ENCODE measurements at regions not wholly inside any gene's neighbourhood (a gene's known extent, or its start where the extent isn't known, plus 50 kb on each side); places are given as distances from the start of the nearest gene placed in this dataset.

- TF ChIP-seq EZH2 (IDR thresholded peaks at IDR 0.05; ENCODE audit: borderline replicate concordance, insufficient read depth, low read depth, low read length, poor library complexity, severe bottlenecking): no peak
- no peak for TF ChIP-seq CTCF (IDR thresholded peaks at IDR 0.05)
- intact Hi-C loops (cut with micrococcal nuclease): no loop called here
- ATAC-seq (ENCODE audit: low read depth) (no peak), DNase-seq (no peak)
- H3K4me1 ChIP-seq (ENCODE audit: control insufficient read depth in 2 of 2, insufficient read depth in 2 of 2, low read length in 2 of 2): no peaks in the 10 kb centered on the region
- no peak overlapping the region for H3K9ac ChIP-seq (ENCODE audit: low read length)
- no peak overlapping the region for H3K4me3 ChIP-seq (ENCODE audit: control extremely low read depth in 1 of 5, extremely low read depth in 1 of 5, insufficient read depth in 1 of 5, low read depth in 2 of 5, low read length in 4 of 5)
- no peak overlapping the region for H3K27ac ChIP-seq (ENCODE audit: low read length in 2 of 2)
- no peak overlapping the region for H3K4me3 Mint-ChIP-seq
- ChIA-PET CTCF (no interaction called here), POLR2A (no interaction called here)
- H3K79me2 ChIP-seq (ENCODE audit: control insufficient read depth, insufficient read depth, low read length): no peaks in the 10 kb centered on the region
- 82% methylated on average over 4 of the region's 8 CpGs for WGBS (ENCODE audit: insufficient coverage)
- H4K20me1 ChIP-seq (ENCODE audit: control insufficient read depth, insufficient read depth, low read length, poor library complexity, severe bottlenecking): no peaks in the 10 kb centered on the region
- no peaks in the 10 kb centered on the region for H3K9me3 Mint-ChIP-seq (ENCODE audit: insufficient read depth)
- no peaks in the 10 kb centered on the region for H3K4me1 Mint-ChIP-seq
- H3K27me3 Mint-ChIP-seq: no peaks in the 10 kb centered on the region
- H3K27me3 ChIP-seq (replicated peaks in 1 of 4; ENCODE audit: control extremely low read depth in 1 of 4, control insufficient read depth in 3 of 4, insufficient read depth in 4 of 4, low read length in 3 of 4): no peaks in the 10 kb centered on the region
- H3K9me3 ChIP-seq (ENCODE audit: control extremely low read depth in 1 of 3, control insufficient read depth in 2 of 3, insufficient read depth in 1 of 3, low read length in 2 of 3): peaks cover 0 to 3% (median 0%) of the 10 kb centered on the region in 3 donors
- no peak overlapping the region for H3K27ac Mint-ChIP-seq
- no peak overlapping the region for H2AFZ ChIP-seq (ENCODE audit: insufficient read depth, low read depth, low read length, poor library complexity, severe bottlenecking)
- H3K4me2 ChIP-seq (replicated peaks; ENCODE audit: low read depth, low read length, poor library complexity, severe bottlenecking): no peak overlapping the region
- no peaks in the 10 kb centered on the region for H3K36me3 ChIP-seq (replicated peaks in 1 of 2; ENCODE audit: control extremely low read depth in 1 of 2, control insufficient read depth in 1 of 2, extremely low read depth in 1 of 2, insufficient read depth in 2 of 2, low read length in 1 of 2)
Measured at GRCh38 chr10:36446881-36447280, 678.5 kb upstream of the ANKRD30A start.

GRCh38 chr10:36443233-36443632 lies 682.2 kb upstream of the ANKRD30A start:
- DNase-seq (no peak), ATAC-seq (ENCODE audit: low read depth) (no peak)
- Mint-ChIP-seq H3K27ac (no peak overlapping the region), H3K9me3 (ENCODE audit: insufficient read depth) (no peaks in the 10 kb centered on the region), H3K4me3 (no peak overlapping the region), H3K27me3 (no peaks in the 10 kb centered on the region), H3K4me1 (no peaks in the 10 kb centered on the region)
- POLR2A ChIA-PET: no interaction called here
- Histone ChIP-seq H3K9ac (ENCODE audit: low read length) (no peak overlapping the region), H3K4me1 (ENCODE audit: control insufficient read depth in 2 of 2, insufficient read depth in 2 of 2, low read length in 2 of 2) (no peaks in the 10 kb centered on the region), H3K36me3 (replicated peaks in 1 of 2; ENCODE audit: control extremely low read depth in 1 of 2, control insufficient read depth in 1 of 2, extremely low read depth in 1 of 2, insufficient read depth in 2 of 2, low read length in 1 of 2) (no peaks in the 10 kb centered on the region), H3K27ac (ENCODE audit: low read length in 2 of 2) (no peak overlapping the region), H3K4me3 (ENCODE audit: control extremely low read depth in 1 of 5, extremely low read depth in 1 of 5, insufficient read depth in 1 of 5, low read depth in 2 of 5, low read length in 4 of 5) (no peak overlapping the region), H3K79me2 (ENCODE audit: control insufficient read depth, insufficient read depth, low read length) (no peaks in the 10 kb centered on the region), H4K20me1 (ENCODE audit: control insufficient read depth, insufficient read depth, low read length, poor library complexity, severe bottlenecking) (no peaks in the 10 kb centered on the region), H3K27me3 (replicated peaks in 1 of 4; ENCODE audit: control extremely low read depth in 1 of 4, control insufficient read depth in 3 of 4, insufficient read depth in 4 of 4, low read length in 3 of 4) (no peaks in the 10 kb centered on the region), H2AFZ (ENCODE audit: insufficient read depth, low read depth, low read length, poor library complexity, severe bottlenecking) (no peak overlapping the region), H3K4me2 (replicated peaks; ENCODE audit: low read depth, low read length, poor library complexity, severe bottlenecking) (no peak overlapping the region), H3K9me3 (ENCODE audit: control extremely low read depth in 1 of 3, control insufficient read depth in 2 of 3, insufficient read depth in 1 of 3, low read length in 2 of 3) (peaks cover 0 to 3% (median 0%) of the 10 kb centered on the region in 3 donors)
- TF ChIP-seq CTCF (IDR thresholded peaks at IDR 0.05) (no peak), EZH2 (IDR thresholded peaks at IDR 0.05; ENCODE audit: borderline replicate concordance, insufficient read depth, low read depth, low read length, poor library complexity, severe bottlenecking) (no peak)
- CTCF ChIA-PET: no interaction called here
- intact Hi-C loops (cut with micrococcal nuclease): no loop called here

All from B cell (primary cell).